ENCODE measurements at regions not wholly inside any gene's neighbourhood (a gene's known extent, or its start where the extent isn't known, plus 50 kb on each side); places are given as distances from the start of the nearest gene placed in this dataset.

- intact Hi-C loops (cut with DNase I): no loop called here
- ATAC-seq: no peak
- no peak for DNase-seq
- H3K27ac ChIP-seq: peak overlapping the region; percentile 80
- H3K27me3 ChIP-seq (ENCODE audit: low read depth): no peaks in the 10 kb centered on the region
- H3K4me1 ChIP-seq: peaks cover 4% of the 10 kb centered on the region
- H3K4me3 ChIP-seq: no peak overlapping the region
- H3K36me3 ChIP-seq: no peaks in the 10 kb centered on the region
- H3K9me3 ChIP-seq: no peaks in the 10 kb centered on the region
- no peak for TF ChIP-seq CTCF (IDR thresholded peaks at IDR 0.05)
These were observed 151.2 kb upstream of the ALKAL2 start for GRCh38 chr2:439077-439476.

DNA sequence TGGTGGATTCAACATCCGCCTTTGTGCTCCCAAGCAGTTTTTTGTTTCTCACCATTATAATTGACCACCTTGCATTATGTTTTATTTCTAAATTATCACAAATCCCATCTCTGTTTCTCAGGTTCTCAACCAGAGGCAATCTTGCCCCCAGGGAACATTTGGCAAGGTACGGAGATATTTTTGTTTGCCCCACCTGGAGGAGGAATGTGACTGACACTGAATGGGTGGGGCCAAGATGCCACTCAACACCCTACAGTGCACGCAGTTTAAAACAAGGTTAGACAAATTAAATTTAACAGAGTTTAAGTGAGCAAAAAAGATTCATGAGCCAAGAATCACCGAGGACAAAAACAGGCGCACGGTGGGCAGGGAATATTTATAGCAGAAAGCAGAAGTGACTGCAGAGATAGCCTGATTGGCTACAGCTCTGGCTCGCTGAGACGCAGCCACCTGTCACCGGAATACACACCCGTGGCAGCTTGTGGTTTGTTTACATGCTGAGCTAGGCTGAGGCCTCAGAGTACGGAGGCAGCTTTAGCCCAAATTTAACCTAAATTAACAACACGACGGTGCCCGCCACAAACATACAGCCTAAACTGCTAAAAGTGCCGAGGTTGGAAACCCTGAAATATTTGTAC is 150.0 kb upstream of the ALKAL2 start:
- H3K27me3 ChIP-seq (ENCODE audit: low read depth): no peaks in the 10 kb centered on the region
- H3K4me3 ChIP-seq: peak overlapping the region; percentile 4
- peak; percentile 77 to 84 for ATAC-seq
- H3K27ac ChIP-seq: no peak overlapping the region
- TF ChIP-seq CTCF (IDR thresholded peaks at IDR 0.05): no peak
- intact Hi-C loops (cut with DNase I): no loop called here
- H3K36me3 ChIP-seq: no peaks in the 10 kb centered on the region
- peaks cover 4% of the 10 kb centered on the region for H3K4me1 ChIP-seq
- DNase-seq: no peak
- H3K9me3 ChIP-seq: no peaks in the 10 kb centered on the region

DNA sequence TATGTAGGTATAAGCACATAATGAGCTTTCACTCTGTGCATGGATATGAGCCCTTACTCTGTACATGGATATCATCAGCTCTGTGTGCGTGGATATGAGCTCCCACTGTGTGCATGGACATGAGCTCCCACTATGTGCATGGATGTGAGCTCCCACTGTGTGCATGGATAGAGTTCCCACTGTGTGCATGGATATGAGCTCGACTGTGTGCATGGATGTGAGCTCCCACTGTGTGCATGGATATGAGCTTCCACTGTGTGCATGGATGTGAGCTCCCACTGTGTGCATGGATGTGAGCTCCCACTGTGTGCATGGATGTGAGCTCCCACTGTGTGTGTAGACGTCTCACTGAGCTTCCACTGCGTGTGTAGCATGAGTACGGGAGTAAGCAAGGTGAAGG is 149.3 kb upstream of the ALKAL2 start:
- H3K27ac ChIP-seq: no peak overlapping the region
- no peak overlapping the region for H3K4me3 ChIP-seq
- peaks cover 4% of the 10 kb centered on the region for H3K4me1 ChIP-seq
- ATAC-seq (no peak), DNase-seq (no peak)
- H3K27me3 ChIP-seq (ENCODE audit: low read depth): no peaks in the 10 kb centered on the region
- H3K9me3 ChIP-seq: no peaks in the 10 kb centered on the region
- TF ChIP-seq CTCF (IDR thresholded peaks at IDR 0.05): no peak
- no peaks in the 10 kb centered on the region for H3K36me3 ChIP-seq
- intact Hi-C loops (cut with DNase I): no loop called here

- H3K4me3 ChIP-seq: no peak overlapping the region
- H3K27ac ChIP-seq: no peak overlapping the region
- H3K9me3 ChIP-seq: no peaks in the 10 kb centered on the region
- no peaks in the 10 kb centered on the region for H3K36me3 ChIP-seq
- no peak for TF ChIP-seq CTCF (IDR thresholded peaks at IDR 0.05)
- DNase-seq (no peak), ATAC-seq (no peak)
- intact Hi-C loops (cut with DNase I): no loop called here
- no peaks in the 10 kb centered on the region for H3K27me3 ChIP-seq (ENCODE audit: low read depth)
- H3K4me1 ChIP-seq: peaks cover 4% of the 10 kb centered on the region
These were observed 148.3 kb upstream of the ALKAL2 start for GRCh38 chr2:436205-436604.

- no peak overlapping the region for H3K4me3 ChIP-seq
- H3K36me3 ChIP-seq: no peaks in the 10 kb centered on the region
- no peaks in the 10 kb centered on the region for H3K27me3 ChIP-seq (ENCODE audit: low read depth)
- intact Hi-C loops (cut with DNase I): no loop called here
- DNase-seq (no peak), ATAC-seq (no peak)
- no peaks in the 10 kb centered on the region for H3K9me3 ChIP-seq
- TF ChIP-seq CTCF (IDR thresholded peaks at IDR 0.05): no peak
- H3K27ac ChIP-seq: no peak overlapping the region
- no peaks in the 10 kb centered on the region for H3K4me1 ChIP-seq
These were observed 146.7 kb upstream of the ALKAL2 start for GRCh38 chr2:434625-435024.
